Uterus (tissue), 2 donors: ENCODE measurements at regions not wholly inside any gene's neighbourhood (a gene's known extent, or its start where the extent isn't known, plus 50 kb on each side); places are given as distances from the start of the nearest gene placed in this dataset.

Experiments used
- POLR2A ChIP-seq, 2 donors: fragments of 450-650 bp; IDR thresholded peaks; one replicate each; pipeline ENCODE4 v1.6.1; 2016; ENCODE audit warnings: antibody characterized with exemption in 2 of 2, mild to moderate bottlenecking in 1 of 2, moderate library complexity in 1 of 2
- TF ChIP-seq, protein P1 (sequence below), 4 experiments: fragments of 200-600 bp in 2 of 4; fragments of 450-650 bp in 2 of 4; sonication (generic) in 2 of 4; IDR thresholded peaks; one replicate each; pipeline ENCODE4 v1.5.1; 2016 to 2019; ENCODE audit warnings: antibody characterized with exemption in 4 of 4, mild to moderate bottlenecking in 2 of 4, moderate library complexity in 1 of 4

- TF ChIP-seq POLR2A (IDR thresholded peaks at IDR 0.05), result no peak
- TF ChIP-seq, protein P1, sequence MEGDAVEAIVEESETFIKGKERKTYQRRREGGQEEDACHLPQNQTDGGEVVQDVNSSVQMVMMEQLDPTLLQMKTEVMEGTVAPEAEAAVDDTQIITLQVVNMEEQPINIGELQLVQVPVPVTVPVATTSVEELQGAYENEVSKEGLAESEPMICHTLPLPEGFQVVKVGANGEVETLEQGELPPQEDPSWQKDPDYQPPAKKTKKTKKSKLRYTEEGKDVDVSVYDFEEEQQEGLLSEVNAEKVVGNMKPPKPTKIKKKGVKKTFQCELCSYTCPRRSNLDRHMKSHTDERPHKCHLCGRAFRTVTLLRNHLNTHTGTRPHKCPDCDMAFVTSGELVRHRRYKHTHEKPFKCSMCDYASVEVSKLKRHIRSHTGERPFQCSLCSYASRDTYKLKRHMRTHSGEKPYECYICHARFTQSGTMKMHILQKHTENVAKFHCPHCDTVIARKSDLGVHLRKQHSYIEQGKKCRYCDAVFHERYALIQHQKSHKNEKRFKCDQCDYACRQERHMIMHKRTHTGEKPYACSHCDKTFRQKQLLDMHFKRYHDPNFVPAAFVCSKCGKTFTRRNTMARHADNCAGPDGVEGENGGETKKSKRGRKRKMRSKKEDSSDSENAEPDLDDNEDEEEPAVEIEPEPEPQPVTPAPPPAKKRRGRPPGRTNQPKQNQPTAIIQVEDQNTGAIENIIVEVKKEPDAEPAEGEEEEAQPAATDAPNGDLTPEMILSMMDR (IDR thresholded peaks at IDR 0.05), result no peak
Observed at GRCh38 chr14:99041141-99041819, 230.7 kb downstream of the BCL11B start.
